ENCODE measurements at regions not wholly inside any gene's neighbourhood (a gene's known extent, or its start where the extent isn't known, plus 50 kb on each side); places are given as distances from the start of the nearest gene placed in this dataset.

- TF ChIP-seq, protein P1, sequence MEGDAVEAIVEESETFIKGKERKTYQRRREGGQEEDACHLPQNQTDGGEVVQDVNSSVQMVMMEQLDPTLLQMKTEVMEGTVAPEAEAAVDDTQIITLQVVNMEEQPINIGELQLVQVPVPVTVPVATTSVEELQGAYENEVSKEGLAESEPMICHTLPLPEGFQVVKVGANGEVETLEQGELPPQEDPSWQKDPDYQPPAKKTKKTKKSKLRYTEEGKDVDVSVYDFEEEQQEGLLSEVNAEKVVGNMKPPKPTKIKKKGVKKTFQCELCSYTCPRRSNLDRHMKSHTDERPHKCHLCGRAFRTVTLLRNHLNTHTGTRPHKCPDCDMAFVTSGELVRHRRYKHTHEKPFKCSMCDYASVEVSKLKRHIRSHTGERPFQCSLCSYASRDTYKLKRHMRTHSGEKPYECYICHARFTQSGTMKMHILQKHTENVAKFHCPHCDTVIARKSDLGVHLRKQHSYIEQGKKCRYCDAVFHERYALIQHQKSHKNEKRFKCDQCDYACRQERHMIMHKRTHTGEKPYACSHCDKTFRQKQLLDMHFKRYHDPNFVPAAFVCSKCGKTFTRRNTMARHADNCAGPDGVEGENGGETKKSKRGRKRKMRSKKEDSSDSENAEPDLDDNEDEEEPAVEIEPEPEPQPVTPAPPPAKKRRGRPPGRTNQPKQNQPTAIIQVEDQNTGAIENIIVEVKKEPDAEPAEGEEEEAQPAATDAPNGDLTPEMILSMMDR (IDR thresholded peaks at IDR 0.05; ENCODE audit: insufficient read depth, low read depth, low read length) = no peak
- TF ChIP-seq EZH2 (IDR thresholded peaks at IDR 0.05; ENCODE audit: insufficient read depth, low read length) = no peak
Observed at GRCh38 chr7:42494199-42494710, 257.2 kb upstream of the GLI3 start.

Measured in astrocyte (in vitro differentiated cells and primary cell).